ENCODE measurements at regions not wholly inside any gene's neighbourhood (a gene's known extent, or its start where the extent isn't known, plus 50 kb on each side); places are given as distances from the start of the nearest gene placed in this dataset.
"Not testable (repeated sequence)": the region's sequence is repeated elsewhere in the genome, so short reads cannot be mapped to it uniquely, and the experiment has no call there.

GRCh38 chr10:3654980-3655379, 130.0 kb downstream of the KLF6 start:
- no peak overlapping the region for H3K9ac ChIP-seq (ENCODE audit: low read depth, low read length, poor library complexity, severe bottlenecking)
- no peak overlapping the region for H3K4me3 ChIP-seq (ENCODE audit: low read length, poor library complexity, severe bottlenecking)
- no peak overlapping the region for H2AFZ ChIP-seq (ENCODE audit: low read length)
- no peaks in the 10 kb centered on the region for H3K9me2 ChIP-seq (replicated peaks; ENCODE audit: low read depth, low read length)
- H3K27me3 ChIP-seq (ENCODE audit: insufficient read depth, low read length, poor library complexity, severe bottlenecking) = no peaks in the 10 kb centered on the region
- no peaks in the 10 kb centered on the region for H3K36me3 ChIP-seq (ENCODE audit: insufficient read depth, low read length)
- no peaks in the 10 kb centered on the region for H3K9me3 ChIP-seq (ENCODE audit: insufficient read depth, low read depth, low read length)
- no peak for TF ChIP-seq EZH2phosphoT487 (IDR thresholded peaks at IDR 0.05; ENCODE audit: borderline replicate concordance)
- no peak for TF ChIP-seq CTCF (conservative IDR thresholded peaks at IDR 0.05; ENCODE audit: low read length)
- no peaks in the 10 kb centered on the region for H3F3A ChIP-seq (ENCODE audit: low read depth)
- H4K20me1 ChIP-seq (ENCODE audit: insufficient read depth, low read length, poor library complexity, severe bottlenecking) = no peaks in the 10 kb centered on the region
- no peaks in the 10 kb centered on the region for H3K79me2 ChIP-seq (ENCODE audit: insufficient read depth, low read length)
- no peak overlapping the region for H3K4me2 ChIP-seq (ENCODE audit: low read depth, low read length, poor library complexity, severe bottlenecking)
- no peaks in the 10 kb centered on the region for H3K4me1 ChIP-seq (ENCODE audit: insufficient read depth, low read length, poor library complexity, severe bottlenecking)

- no peaks in the 10 kb centered on the region for H4K20me1 ChIP-seq (ENCODE audit: insufficient read depth, low read length, poor library complexity, severe bottlenecking)
- H3K4me3 ChIP-seq (ENCODE audit: low read length, poor library complexity, severe bottlenecking) = no peak overlapping the region
- no peak overlapping the region for H3K9ac ChIP-seq (ENCODE audit: low read depth, low read length, poor library complexity, severe bottlenecking)
- no peaks in the 10 kb centered on the region for H3F3A ChIP-seq (ENCODE audit: low read depth)
- H3K9me2 ChIP-seq (replicated peaks; ENCODE audit: low read depth, low read length) = no peaks in the 10 kb centered on the region
- H3K79me2 ChIP-seq (ENCODE audit: insufficient read depth, low read length) = no peaks in the 10 kb centered on the region
- H3K27me3 ChIP-seq (ENCODE audit: insufficient read depth, low read length, poor library complexity, severe bottlenecking) = no peaks in the 10 kb centered on the region
- no peaks in the 10 kb centered on the region for H3K9me3 ChIP-seq (ENCODE audit: insufficient read depth, low read depth, low read length)
- no peaks in the 10 kb centered on the region for H3K36me3 ChIP-seq (ENCODE audit: insufficient read depth, low read length)
- H3K4me2 ChIP-seq (ENCODE audit: low read depth, low read length, poor library complexity, severe bottlenecking) = no peak overlapping the region
- H2AFZ ChIP-seq (ENCODE audit: low read length) = no peak overlapping the region
- H3K4me1 ChIP-seq (ENCODE audit: insufficient read depth, low read length, poor library complexity, severe bottlenecking) = no peaks in the 10 kb centered on the region
- TF ChIP-seq CTCF (conservative IDR thresholded peaks at IDR 0.05; ENCODE audit: low read length) (no peak), EZH2phosphoT487 (IDR thresholded peaks at IDR 0.05; ENCODE audit: borderline replicate concordance) (no peak)
Measured at GRCh38 chr10:3654496-3654895, 130.5 kb downstream of the KLF6 start.

- Histone ChIP-seq H3K4me2 (ENCODE audit: low read depth, low read length, poor library complexity, severe bottlenecking) (peak overlapping the region; percentile 62), H2AFZ (ENCODE audit: low read length) (peak overlapping the region; percentile 53; the same call in 1 of the 2 replicates), H3K4me3 (ENCODE audit: low read length, poor library complexity, severe bottlenecking) (peak overlapping the region; percentile 46)
- H3F3A ChIP-seq (ENCODE audit: low read depth); H3K9me3 ChIP-seq (ENCODE audit: insufficient read depth, low read depth, low read length); H4K20me1 ChIP-seq (ENCODE audit: insufficient read depth, low read length, poor library complexity, severe bottlenecking); H3K4me1 ChIP-seq (ENCODE audit: insufficient read depth, low read length, poor library complexity, severe bottlenecking); H3K9ac ChIP-seq (ENCODE audit: low read depth, low read length, poor library complexity, severe bottlenecking); H3K9me2 ChIP-seq (replicated peaks; ENCODE audit: low read depth, low read length); H3K79me2 ChIP-seq (ENCODE audit: insufficient read depth, low read length); H3K36me3 ChIP-seq (ENCODE audit: insufficient read depth, low read length); H3K27me3 ChIP-seq (ENCODE audit: insufficient read depth, low read length, poor library complexity, severe bottlenecking): not testable (repeated sequence)
Measured at GRCh38 chr10:3653303-3653702, 131.7 kb downstream of the KLF6 start.

- Histone ChIP-seq H3K36me3 (ENCODE audit: insufficient read depth, low read length) (no peaks in the 10 kb centered on the region), H3K9me2 (replicated peaks; ENCODE audit: low read depth, low read length) (no peaks in the 10 kb centered on the region), H3K4me3 (ENCODE audit: low read length, poor library complexity, severe bottlenecking) (peak overlapping the region; percentile 46), H2AFZ (ENCODE audit: low read length) (peak overlapping the region; percentile 53; the same call in 1 of the 2 replicates), H3K79me2 (ENCODE audit: insufficient read depth, low read length) (no peaks in the 10 kb centered on the region), H4K20me1 (ENCODE audit: insufficient read depth, low read length, poor library complexity, severe bottlenecking) (no peaks in the 10 kb centered on the region), H3K9me3 (ENCODE audit: insufficient read depth, low read depth, low read length) (no peaks in the 10 kb centered on the region), H3K4me2 (ENCODE audit: low read depth, low read length, poor library complexity, severe bottlenecking) (peak overlapping the region; percentile 62), H3K27me3 (ENCODE audit: insufficient read depth, low read length, poor library complexity, severe bottlenecking) (no peaks in the 10 kb centered on the region), H3K9ac (ENCODE audit: low read depth, low read length, poor library complexity, severe bottlenecking) (no peak overlapping the region), H3K4me1 (ENCODE audit: insufficient read depth, low read length, poor library complexity, severe bottlenecking) (no peaks in the 10 kb centered on the region), H3F3A (ENCODE audit: low read depth) (no peaks in the 10 kb centered on the region)
- no peak for TF ChIP-seq EZH2phosphoT487 (IDR thresholded peaks at IDR 0.05; ENCODE audit: borderline replicate concordance)
- no peak for TF ChIP-seq CTCF (conservative IDR thresholded peaks at IDR 0.05; ENCODE audit: low read length)
Measured at GRCh38 chr10:3652886-3653285, 132.1 kb downstream of the KLF6 start.
